Activated T-cell treated with anti-CD3 and anti-CD28 coated beads for 48 hours (primary cell): ENCODE measurements at regions not wholly inside any gene's neighbourhood (a gene's known extent, or its start where the extent isn't known, plus 50 kb on each side); places are given as distances from the start of the nearest gene placed in this dataset.

ENCODE experiments used
- DNase-seq: peaks from one replicate; pipeline ENCODE4 v3.0.0-alpha.2; 2020; ENCODE audit warnings: low read depth

DNA sequence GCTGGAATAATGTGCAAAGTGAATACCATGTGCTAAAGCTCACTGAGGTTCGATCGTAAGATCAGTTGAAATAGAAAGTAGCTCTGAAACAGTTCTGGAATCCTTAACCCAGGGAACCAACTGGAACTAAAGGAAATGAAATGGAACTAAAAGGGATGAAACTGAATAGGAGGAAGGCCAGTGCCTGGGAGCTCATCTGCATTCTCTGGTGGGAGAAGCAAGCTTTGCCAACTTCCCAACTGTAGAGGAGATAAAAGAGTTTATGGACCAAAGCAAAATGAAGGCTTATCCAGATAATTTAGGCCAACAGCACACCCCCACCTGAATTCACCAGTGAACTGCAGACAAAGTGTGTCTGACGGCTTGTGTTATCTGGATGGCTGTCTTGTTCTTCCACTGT, 188.6 kb upstream of the HABP2 start:
- no peak for DNase-seq

- no peak for DNase-seq
These were observed 184.0 kb upstream of the HABP2 start for GRCh38 chr10:113368666-113369364.

DNA sequence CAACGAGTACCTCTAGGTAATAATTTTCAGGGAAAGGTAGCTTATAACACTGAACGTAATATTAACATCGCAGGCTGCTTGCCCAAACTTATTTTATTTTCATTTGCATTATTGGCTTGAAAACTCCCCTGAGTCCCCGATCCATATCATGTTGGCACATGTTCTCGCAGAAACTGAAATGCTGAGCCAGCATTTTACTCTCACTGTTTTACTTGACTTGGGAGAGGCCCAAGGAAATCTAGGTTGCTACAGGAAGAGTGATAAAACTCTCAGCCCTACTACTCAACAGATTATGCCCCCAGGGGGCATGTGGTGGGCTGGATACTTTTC, 183.5 kb upstream of the HABP2 start:
- no peak for DNase-seq

GRCh38 chr10:113376428-113376827, 176.4 kb upstream of the HABP2 start:
- no peak for DNase-seq

- no peak for DNase-seq
These were observed 173.8 kb upstream of the HABP2 start for GRCh38 chr10:113379091-113379490.

- no peak for DNase-seq
These were observed 171.4 kb upstream of the HABP2 start for GRCh38 chr10:113381416-113381815.

DNA sequence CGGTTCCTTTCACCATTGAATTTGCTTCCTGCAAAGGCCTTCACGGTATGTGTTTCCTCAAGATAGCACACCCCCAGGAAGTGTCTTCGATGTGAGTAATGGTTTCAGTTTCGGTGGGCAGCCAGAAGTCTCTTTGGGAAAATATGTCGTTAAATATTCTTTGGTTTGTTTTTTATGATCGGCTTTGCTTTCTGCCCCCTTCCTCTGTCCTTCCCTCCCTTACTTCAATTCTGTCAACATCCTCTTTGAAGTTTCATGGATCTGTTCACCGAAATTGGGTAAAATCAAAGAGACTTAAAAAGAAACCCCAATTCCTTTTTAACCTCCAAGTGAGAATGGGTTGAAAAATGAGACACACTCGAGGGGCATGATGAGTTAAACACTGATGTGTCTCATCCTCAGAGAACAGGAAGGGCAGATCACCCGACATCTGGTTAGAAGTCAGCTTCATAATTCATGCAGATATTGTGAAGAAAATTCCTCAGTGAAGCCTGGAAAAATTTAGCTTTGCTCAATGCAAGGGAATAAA, 170.8 kb upstream of the HABP2 start:
- DNase-seq, result no peak

- no peak for DNase-seq
These were observed 170.2 kb upstream of the HABP2 start for GRCh38 chr10:113382691-113383090.

DNA sequence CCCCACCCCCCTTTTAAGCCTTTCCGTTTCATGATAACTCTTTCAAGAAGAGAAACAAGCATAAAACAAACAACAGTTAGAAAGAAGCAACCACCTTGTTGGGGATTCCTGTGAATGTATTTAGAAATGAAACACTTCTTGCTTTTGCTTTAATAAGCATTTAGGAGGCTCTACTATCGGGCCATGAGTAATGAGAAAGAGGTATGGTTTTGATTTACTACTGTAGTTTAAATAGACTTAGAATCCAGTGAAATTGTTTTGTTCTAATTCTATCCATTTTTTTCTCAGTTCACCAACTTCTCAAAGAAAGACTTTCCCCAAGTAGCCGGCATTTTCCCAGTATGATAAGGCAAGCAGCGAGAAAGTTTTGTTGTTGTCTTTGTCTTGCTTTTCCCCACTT, 168.7 kb upstream of the HABP2 start:
- no peak for DNase-seq

DNA sequence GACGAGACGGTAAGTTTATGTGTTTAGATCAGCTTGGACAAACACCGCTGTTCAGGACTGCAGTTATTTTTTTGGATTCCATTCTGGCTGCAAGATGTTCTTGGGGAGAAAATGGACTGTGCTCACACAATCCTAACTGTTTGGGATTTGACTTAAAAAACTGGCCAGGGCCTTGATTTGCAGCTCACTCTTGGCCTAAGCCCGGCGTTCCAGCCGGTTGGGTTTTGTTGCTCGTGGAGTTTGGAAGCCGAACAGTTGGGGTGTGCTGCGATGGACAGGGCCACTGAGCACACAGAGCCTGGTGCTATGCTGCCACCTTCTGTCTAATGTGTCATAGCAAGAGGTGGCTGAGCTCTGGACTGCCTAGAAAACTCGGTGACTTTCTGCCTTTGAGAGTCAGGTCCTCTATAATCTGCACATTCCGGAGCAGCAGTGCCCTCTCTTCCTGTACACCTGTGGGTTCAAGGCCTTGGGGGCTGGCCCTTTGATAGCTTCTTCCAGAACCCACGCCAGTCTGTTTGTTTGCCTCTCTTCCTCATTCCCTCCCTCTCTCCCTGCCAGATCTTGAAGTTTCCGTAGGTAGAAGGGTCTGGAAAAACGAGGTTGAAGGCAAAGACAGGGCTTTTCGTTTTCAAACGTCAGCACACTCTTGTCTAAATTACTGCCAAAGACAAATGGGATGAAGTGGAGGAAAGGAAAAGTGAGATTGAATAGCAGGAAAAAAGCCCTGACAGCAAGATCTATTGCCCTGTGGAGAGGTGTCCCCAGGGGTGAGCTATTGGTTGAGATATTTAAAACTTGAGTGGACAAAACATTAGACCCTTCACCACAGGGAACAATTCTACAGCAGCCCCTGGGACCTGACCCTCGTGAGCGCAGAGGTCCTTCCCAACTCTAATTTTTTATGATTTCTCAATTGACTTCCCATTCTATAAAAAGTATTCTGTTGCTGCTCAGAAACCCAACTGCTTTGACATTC, 167.5 kb upstream of the HABP2 start:
- peak; percentile 25 for DNase-seq

- DNase-seq, result no peak
These were observed 166.8 kb upstream of the HABP2 start for GRCh38 chr10:113386005-113386404.

- no peak for DNase-seq
These were observed 162.9 kb upstream of the HABP2 start for GRCh38 chr10:113389969-113390368.

DNA sequence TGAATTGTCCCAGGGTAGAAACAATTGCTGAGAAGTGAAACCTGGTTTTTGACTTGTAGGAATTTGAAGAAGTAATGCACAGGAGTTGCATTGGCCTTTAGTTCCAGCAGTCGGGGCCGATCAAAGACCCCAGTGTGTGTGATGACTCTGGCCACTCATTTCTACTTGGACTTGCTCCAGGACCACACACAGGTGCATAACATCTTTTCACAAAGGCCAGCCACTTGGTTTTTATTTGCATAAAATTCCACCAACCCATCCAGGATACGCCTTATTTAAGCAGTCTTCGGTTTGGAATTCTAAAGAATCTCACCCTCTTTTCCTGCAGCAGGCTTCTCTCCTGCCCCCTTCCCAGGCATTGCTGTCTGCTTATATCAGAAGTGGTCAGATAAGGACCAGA, 162.0 kb upstream of the HABP2 start:
- DNase-seq, result no peak

GRCh38 chr10:113397047-113397446, 155.8 kb upstream of the HABP2 start:
- DNase-seq, result no peak

GRCh38 chr10:113399065-113399464, 153.8 kb upstream of the HABP2 start:
- DNase-seq, result no peak

- DNase-seq, result no peak
These were observed 150.3 kb upstream of the HABP2 start for GRCh38 chr10:113402602-113403001.

DNA sequence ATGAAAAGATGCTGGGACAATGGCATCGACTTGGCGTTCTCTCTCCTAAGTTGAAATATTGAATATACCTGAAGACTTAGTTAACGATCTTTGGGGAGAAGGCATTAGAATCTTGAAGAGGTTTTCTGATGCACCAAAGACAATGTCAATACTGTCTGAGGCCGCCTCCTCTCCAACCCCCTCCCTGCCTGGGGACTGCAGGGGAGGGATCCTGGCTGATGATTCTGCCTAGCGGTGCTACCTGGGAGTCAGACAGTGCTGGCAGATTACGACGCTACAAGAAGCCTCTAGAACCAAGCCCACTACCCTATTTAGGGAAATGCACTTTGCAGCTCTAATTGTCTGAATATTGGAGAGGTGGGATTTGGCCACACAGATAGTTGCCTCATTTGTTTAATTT, 145.6 kb upstream of the HABP2 start:
- no peak for DNase-seq

DNA sequence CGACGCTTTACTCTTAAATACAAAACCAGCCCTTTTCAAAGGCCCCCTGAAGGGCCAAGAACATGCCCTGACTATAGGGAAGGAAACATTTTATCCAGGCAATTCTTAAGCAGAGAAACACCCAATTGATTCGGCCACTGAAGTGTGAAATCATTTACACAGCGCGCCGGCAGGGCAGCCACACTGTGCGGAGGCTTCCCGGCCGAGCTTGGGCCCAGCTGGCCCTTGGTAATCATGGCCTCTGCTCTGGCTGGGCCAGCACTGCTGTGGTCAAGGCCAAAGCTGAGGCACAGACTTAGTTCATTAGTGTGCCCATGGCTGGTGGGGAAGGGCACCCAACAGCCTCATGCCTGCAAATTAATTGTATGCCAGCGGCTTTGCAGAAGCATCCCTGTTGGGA, 143.7 kb upstream of the HABP2 start:
- no peak for DNase-seq

DNA sequence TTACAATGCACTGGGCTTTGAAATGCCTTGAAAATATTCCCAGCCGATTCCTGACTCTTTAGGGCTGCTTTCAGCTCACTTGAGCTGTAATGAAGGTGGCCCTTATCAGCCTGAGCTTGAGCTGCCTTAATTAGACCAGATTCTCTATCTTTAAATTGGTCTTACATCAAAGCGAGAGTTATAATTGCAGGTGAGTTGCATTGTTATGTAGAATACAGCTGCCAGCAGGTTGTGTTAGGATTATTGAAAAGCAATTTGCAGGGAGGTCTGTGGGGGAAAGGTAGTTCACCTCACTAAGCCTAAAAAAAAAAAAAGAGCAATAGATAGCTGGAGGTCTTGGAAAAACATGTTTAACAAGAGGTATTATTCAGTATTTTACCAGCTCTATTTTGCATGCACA, 142.2 kb upstream of the HABP2 start:
- DNase-seq, result no peak

DNA sequence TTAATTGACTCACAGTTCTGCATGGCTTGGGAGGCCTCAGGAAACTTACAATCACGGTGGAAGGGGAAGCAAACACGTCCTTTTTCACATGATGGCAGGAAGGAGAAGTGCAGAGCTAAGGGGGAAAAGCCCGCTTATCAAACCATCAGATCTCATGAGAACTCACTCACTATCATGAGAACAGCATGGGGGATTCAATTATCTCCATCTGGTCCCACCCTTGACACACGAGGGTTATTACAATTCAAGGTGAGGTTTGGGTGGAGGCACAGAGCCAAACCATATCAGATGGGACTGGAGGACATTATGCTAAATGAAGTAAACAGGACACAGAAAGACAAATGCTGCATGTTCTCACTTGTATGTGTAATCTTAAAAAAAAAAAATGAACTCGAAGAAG, 141.4 kb upstream of the HABP2 start:
- DNase-seq, result no peak

GRCh38 chr10:113412161-113412560, 140.7 kb upstream of the HABP2 start:
- DNase-seq, result no peak

- DNase-seq, result no peak
These were observed 138.3 kb upstream of the HABP2 start for GRCh38 chr10:113414543-113414942.

- DNase-seq, result no peak
These were observed 137.6 kb upstream of the HABP2 start for GRCh38 chr10:113415246-113415645.
